Fibroblast of villous mesenchyme (primary cell): ENCODE measurements at regions not wholly inside any gene's neighbourhood (a gene's known extent, or its start where the extent isn't known, plus 50 kb on each side); places are given as distances from the start of the nearest gene placed in this dataset.

Experiments used
- DNase-seq: peaks from one replicate; pipeline ENCODE4 v3.0.0-alpha.2; 2010; ENCODE audit warnings: low read depth
- H3K4me3 ChIP-seq: 2 replicates; pipeline ENCODE4 v1.5.1; 2011; ENCODE audit warnings: low read depth, mild to moderate bottlenecking, low read length
- CTCF ChIP-seq: IDR thresholded peaks from 2 replicates; pipeline ENCODE4 v1.5.1; 2012; ENCODE audit warnings: low read depth, mild to moderate bottlenecking, low read length; ENCODE audit not compliant: insufficient read depth

- no peak overlapping the region for H3K4me3 ChIP-seq
- no peak for DNase-seq
- TF ChIP-seq CTCF = no peak
These were observed 2375.8 kb downstream of the MAT2B start for GRCh38 chr5:165881259-165881658.

- H3K4me3 ChIP-seq = no peak overlapping the region
- TF ChIP-seq CTCF = no peak
- DNase-seq = no peak
These were observed 2376.7 kb downstream of the MAT2B start for GRCh38 chr5:165882099-165882498.

GRCh38 chr5:165885623-165886350, 2380.4 kb downstream of the MAT2B start:
- no peak overlapping the region for H3K4me3 ChIP-seq

GRCh38 chr5:165887147-165887546, 2381.7 kb downstream of the MAT2B start:
- no peak for DNase-seq
- no peak overlapping the region for H3K4me3 ChIP-seq
- TF ChIP-seq CTCF = no peak

More at GRCh38 chr5:165885623-165886350, 2380.4 kb downstream of the MAT2B start:
- no peak for TF ChIP-seq CTCF
- DNase-seq = no peak

- TF ChIP-seq CTCF = no peak
- H3K4me3 ChIP-seq = no peak overlapping the region
- DNase-seq = no peak
These were observed 2387.0 kb downstream of the MAT2B start for GRCh38 chr5:165892383-165892782.

- H3K4me3 ChIP-seq = no peak overlapping the region
- TF ChIP-seq CTCF = no peak
- DNase-seq = no peak
These were observed 2389.5 kb downstream of the MAT2B start for GRCh38 chr5:165894916-165895315.

- no peak overlapping the region for H3K4me3 ChIP-seq
- TF ChIP-seq CTCF = no peak
- DNase-seq = no peak
These were observed 2387.6 kb upstream of the WWC1 start for GRCh38 chr5:165903835-165904234.
